ENCODE measurements at regions not wholly inside any gene's neighbourhood (a gene's known extent, or its start where the extent isn't known, plus 50 kb on each side); places are given as distances from the start of the nearest gene placed in this dataset.

GRCh38 chr15:39230205-39230907, 350.5 kb upstream of the THBS1 start:
- TF ChIP-seq CTCF (IDR thresholded peaks at IDR 0.05) (no peak), POLR2A (IDR thresholded peaks at IDR 0.05) (no peak)

Measured in vagina (tissue), 2 donors.